RWPE2 (cell line): ENCODE measurements at regions not wholly inside any gene's neighbourhood (a gene's known extent, or its start where the extent isn't known, plus 50 kb on each side); places are given as distances from the start of the nearest gene placed in this dataset.
"Not testable (repeated sequence)": the region's sequence is repeated elsewhere in the genome, so short reads cannot be mapped to it uniquely, and the experiment has no call there.

Experiments
- ATAC-seq: fragments of 200-7000 bp; cut with Tn5 transposase; 3 replicates; pipeline ENCODE4 v1.9.1; 2021; ENCODE audit warnings: low read depth
- DNase-seq: peaks from one replicate; pipeline ENCODE4 v3.0.0-alpha.2; 2020; ENCODE audit warnings: low spot score
- H3K27ac ChIP-seq: fragments of 450-650 bp; 2 replicates; pipeline ENCODE4 v1.5.1; 2017; ENCODE audit warnings: mild to moderate bottlenecking; ENCODE audit not compliant: poor library complexity, severe bottlenecking
- H3K27me3 ChIP-seq: fragments of 250-450 bp; sonication (Bioruptor Pico); 2 replicates; pipeline ENCODE4 v1.5.1; 2021; ENCODE audit warnings: mild to moderate bottlenecking, moderate library complexity; ENCODE audit not compliant: insufficient read depth, poor library complexity, severe bottlenecking
- H3K36me3 ChIP-seq: fragments of 250-450 bp; sonication (Bioruptor Pico); 2 replicates; pipeline ENCODE4 v1.5.1; 2020; ENCODE audit warnings: low read depth, mild to moderate bottlenecking, moderate library complexity
- H3K4me1 ChIP-seq: fragments of 250-450 bp; sonication (Bioruptor Pico); 2 replicates; pipeline ENCODE4 v1.5.1; 2021; ENCODE audit warnings: mild to moderate bottlenecking, moderate library complexity; ENCODE audit not compliant: insufficient read depth, poor library complexity, severe bottlenecking
- H3K4me3 ChIP-seq: fragments of 250-450 bp; sonication (Bioruptor Pico); 2 replicates; pipeline ENCODE4 v1.5.1; 2021; ENCODE audit warnings: mild to moderate bottlenecking, moderate library complexity; ENCODE audit not compliant: severe bottlenecking
- H3K9me3 ChIP-seq: fragments of 250-450 bp; sonication (Bioruptor Pico); 2 replicates; pipeline ENCODE4 v1.5.1; 2021; ENCODE audit warnings: mild to moderate bottlenecking, moderate library complexity; ENCODE audit not compliant: severe bottlenecking
- TF ChIP-seq, protein P1 (sequence below): fragments of 450-650 bp; IDR thresholded peaks from one replicate; pipeline ENCODE4 v1.5.1; 2017; ENCODE audit warnings: mild to moderate bottlenecking, moderate library complexity; ENCODE audit not compliant: poor library complexity, severe bottlenecking

DNA sequence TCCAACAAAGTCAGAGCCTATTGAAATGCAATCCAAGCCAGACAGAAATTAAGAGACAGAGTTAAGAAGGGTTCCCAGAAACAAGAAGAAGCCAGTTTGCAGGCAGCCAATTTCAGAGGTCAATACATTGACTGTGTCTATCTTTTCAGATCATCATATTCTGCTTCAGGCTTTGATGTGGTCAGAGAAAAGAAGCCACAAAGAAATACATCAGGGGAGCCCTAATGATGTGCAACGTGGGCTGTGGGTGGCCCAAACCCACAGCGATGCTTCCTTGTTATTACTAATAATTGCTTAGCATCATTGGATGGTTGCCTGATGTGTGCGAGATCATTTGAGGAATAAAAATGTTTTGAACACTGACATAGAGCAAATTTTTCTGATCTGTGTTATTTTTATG, 99.0 kb upstream of the DUSP21 start:
- ATAC-seq = no peak
- TF ChIP-seq, protein P1, sequence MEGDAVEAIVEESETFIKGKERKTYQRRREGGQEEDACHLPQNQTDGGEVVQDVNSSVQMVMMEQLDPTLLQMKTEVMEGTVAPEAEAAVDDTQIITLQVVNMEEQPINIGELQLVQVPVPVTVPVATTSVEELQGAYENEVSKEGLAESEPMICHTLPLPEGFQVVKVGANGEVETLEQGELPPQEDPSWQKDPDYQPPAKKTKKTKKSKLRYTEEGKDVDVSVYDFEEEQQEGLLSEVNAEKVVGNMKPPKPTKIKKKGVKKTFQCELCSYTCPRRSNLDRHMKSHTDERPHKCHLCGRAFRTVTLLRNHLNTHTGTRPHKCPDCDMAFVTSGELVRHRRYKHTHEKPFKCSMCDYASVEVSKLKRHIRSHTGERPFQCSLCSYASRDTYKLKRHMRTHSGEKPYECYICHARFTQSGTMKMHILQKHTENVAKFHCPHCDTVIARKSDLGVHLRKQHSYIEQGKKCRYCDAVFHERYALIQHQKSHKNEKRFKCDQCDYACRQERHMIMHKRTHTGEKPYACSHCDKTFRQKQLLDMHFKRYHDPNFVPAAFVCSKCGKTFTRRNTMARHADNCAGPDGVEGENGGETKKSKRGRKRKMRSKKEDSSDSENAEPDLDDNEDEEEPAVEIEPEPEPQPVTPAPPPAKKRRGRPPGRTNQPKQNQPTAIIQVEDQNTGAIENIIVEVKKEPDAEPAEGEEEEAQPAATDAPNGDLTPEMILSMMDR = no peak

DNA sequence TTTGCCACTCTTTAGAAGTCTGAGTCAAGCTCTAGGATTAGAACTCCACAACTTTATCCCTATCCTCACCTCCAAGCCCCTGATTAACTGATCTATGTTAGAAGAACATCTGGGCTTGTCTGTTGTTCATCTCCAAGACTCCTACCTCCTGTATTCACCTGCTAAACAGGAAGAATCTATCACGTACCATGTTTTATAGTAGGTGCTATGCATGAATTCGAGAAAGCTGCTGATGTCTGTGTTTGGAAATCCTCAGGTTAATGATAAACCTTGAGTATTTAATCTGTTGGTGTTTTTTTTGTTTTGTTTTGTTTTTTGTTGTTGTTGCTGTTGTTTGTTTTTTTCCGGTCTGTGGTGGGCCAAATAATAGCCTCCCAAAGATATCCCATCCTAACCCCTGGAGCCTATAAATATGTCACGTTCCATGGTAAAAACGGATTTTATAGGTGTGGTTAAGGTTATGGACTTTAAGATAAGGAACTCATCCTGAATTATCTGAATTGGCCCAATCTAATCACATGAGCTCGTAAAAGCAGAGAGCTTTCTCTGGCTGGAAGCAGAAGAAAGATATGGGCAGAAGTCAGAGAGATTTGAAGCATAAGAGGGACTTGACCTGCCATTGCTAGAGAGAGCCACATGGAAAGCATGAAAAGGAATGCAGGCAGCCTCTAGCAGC, 101.2 kb upstream of the DUSP21 start:
- no peaks in the 10 kb centered on the region for H3K27me3 ChIP-seq
- TF ChIP-seq, protein P1 = no peak
- no peak for DNase-seq

More for the DNA sequence above, 99.0 kb upstream of the DUSP21 start:
- H3K36me3 ChIP-seq = no peaks in the 10 kb centered on the region
- no peaks in the 10 kb centered on the region for H3K27me3 ChIP-seq
- no peak overlapping the region for H3K4me3 ChIP-seq
- no peaks in the 10 kb centered on the region for H3K4me1 ChIP-seq
- no peaks in the 10 kb centered on the region for H3K9me3 ChIP-seq
- H3K27ac ChIP-seq = no peak overlapping the region
- DNase-seq = no peak

DNA sequence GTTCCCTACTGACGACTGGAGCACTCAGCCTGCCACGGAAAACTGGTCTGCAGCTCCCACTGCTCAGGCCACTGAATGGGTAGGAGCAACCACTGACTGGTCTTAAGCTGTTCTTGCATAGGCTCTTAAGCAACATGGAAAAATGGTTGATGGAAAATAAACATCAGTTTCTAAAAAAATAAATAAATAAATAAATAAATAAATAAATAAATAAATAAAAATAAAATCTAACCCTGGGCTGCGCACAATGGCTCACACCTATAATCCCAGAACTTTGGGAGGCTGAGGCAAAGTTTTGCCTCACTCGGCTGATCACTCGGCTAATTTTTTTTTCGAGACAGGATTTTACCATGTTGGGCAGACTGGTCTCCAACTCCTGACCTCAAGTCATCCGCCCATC, 102.0 kb upstream of the DUSP21 start:
- not testable (repeated sequence) for H3K4me3 ChIP-seq, H3K4me1 ChIP-seq, H3K9me3 ChIP-seq, H3K27me3 ChIP-seq, H3K36me3 ChIP-seq, DNase-seq, ATAC-seq, H3K27ac ChIP-seq

More for the DNA sequence above, 101.2 kb upstream of the DUSP21 start:
- H3K36me3 ChIP-seq = no peaks in the 10 kb centered on the region
- H3K9me3 ChIP-seq = no peaks in the 10 kb centered on the region
- H3K4me1 ChIP-seq = no peaks in the 10 kb centered on the region
- no peak for ATAC-seq
- H3K27ac ChIP-seq = no peak overlapping the region
- H3K4me3 ChIP-seq = no peak overlapping the region

DNA sequence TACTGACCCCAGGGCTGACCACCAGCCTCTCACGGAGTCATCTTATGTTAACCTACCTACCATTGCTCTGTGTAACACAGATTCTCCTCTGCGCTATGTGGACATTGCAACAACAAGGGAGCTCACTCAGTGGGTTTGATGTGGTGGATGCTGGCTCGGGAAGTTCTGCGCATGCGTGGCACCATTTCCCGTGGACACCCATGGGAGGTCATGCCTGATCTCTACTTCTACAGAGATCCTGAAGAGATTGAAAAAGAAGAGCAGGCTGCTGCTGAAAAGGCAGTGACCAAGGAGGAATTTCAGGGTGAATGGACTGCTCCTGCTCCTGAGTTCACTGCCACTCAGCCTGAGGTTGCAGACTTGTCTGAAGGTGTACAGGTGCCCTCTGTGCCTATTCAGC, 102.4 kb upstream of the DUSP21 start:
- not testable (repeated sequence) for H3K4me3 ChIP-seq, ATAC-seq, H3K4me1 ChIP-seq, H3K9me3 ChIP-seq, H3K27me3 ChIP-seq, H3K36me3 ChIP-seq, H3K27ac ChIP-seq, DNase-seq

DNA sequence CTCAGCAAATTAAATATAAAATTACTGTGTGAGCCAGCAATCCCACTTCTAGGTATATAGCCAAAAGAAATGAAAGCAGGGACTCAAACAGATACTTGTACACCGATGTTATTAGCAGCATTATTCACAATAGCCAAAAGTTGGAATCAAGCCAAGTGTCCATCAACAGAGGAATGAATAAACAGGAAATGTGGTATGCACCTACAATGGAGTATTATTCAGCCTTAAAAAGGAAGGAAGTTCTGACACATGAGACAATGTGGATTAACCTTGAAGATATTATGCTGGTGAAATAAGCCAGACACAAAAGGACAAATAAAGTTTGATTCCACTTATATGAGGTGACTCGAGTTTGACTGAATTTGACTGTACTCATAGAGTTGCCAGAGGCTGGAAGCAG, 108.3 kb upstream of the DUSP21 start:
- Histone ChIP-seq H3K27ac (no peak overlapping the region), H3K36me3 (no peaks in the 10 kb centered on the region), H3K4me1 (no peaks in the 10 kb centered on the region), H3K4me3 (no peak overlapping the region), H3K9me3 (no peaks in the 10 kb centered on the region), H3K27me3 (no peaks in the 10 kb centered on the region)
- no peak for DNase-seq
- TF ChIP-seq, protein P1 = no peak
- no peak for ATAC-seq

DNA sequence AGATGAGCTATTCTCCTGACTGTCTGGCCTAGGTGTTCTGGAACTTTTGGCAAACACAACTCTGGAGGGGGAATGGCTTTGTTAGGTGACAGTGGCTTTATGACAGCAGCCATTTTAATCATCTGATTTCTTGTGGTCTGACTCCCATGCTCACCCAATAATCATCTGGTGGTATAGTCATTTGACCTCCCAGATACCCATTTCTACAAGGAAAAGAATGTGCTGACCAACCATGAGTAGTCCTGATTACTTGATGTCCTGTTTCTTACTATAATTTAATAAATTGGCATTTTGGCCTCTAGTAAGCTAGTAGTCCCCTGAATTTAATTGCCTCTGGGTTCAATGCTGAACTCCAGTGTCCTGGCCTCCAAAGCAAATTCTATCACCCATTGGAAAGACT, 109.9 kb upstream of the DUSP21 start:
- DNase-seq (no peak), ATAC-seq (no peak)
- H3K27ac ChIP-seq = no peak overlapping the region
- no peaks in the 10 kb centered on the region for H3K9me3 ChIP-seq
- TF ChIP-seq, protein P1 = no peak
- H3K4me1 ChIP-seq = no peaks in the 10 kb centered on the region
- H3K36me3 ChIP-seq = no peaks in the 10 kb centered on the region
- H3K4me3 ChIP-seq = no peak overlapping the region
- H3K27me3 ChIP-seq = no peaks in the 10 kb centered on the region
